ENCODE measurements at regions not wholly inside any gene's neighbourhood (a gene's known extent, or its start where the extent isn't known, plus 50 kb on each side); places are given as distances from the start of the nearest gene placed in this dataset.

DNA sequence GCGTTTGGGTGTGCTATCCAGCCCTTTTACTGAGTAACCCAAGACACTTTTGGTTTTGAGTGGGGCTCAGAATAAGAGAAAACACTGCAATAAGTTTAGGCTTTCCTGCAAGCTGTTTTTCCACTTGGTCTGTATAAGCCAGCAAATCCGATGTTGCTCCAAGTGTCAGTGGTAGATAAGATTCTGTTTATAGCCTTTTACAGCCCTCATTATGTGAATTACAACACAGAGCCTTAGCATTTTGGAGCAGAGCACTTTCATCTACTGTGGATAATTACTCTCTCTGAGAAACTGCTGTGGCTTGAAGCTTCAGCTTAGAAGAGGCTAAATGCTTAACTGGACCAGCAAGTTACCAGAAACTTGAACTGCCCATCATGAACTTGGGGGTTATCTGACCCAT lies 601.1 kb downstream of the JRKL start:
- no peak overlapping the region for H3K27ac ChIP-seq (ENCODE audit: low read depth in 1 of 2, low read length in 2 of 2)
- no peak for TF ChIP-seq HNF4A (conservative IDR thresholded peaks at IDR 0.05)
- no peak for TF ChIP-seq SP1 (IDR thresholded peaks at IDR 0.05)
- TF ChIP-seq HNF4G (IDR thresholded peaks at IDR 0.05), result no peak
- TF ChIP-seq GABPA (IDR thresholded peaks at IDR 0.05 in 1 of 2, conservative IDR thresholded peaks at IDR 0.05 in 1 of 2), result no peak
- no peak for TF ChIP-seq TAF1 (conservative IDR thresholded peaks at IDR 0.05)
- no peak for TF ChIP-seq FOXA2 (IDR thresholded peaks at IDR 0.05)
- TF ChIP-seq RAD21 (IDR thresholded peaks at IDR 0.05), result no peak
- TF ChIP-seq, protein P1, sequence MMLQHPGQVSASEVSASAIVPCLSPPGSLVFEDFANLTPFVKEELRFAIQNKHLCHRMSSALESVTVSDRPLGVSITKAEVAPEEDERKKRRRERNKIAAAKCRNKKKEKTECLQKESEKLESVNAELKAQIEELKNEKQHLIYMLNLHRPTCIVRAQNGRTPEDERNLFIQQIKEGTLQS (IDR thresholded peaks at IDR 0.05), result no peak
- TF ChIP-seq EGR1 (IDR thresholded peaks at IDR 0.05; ENCODE audit: low read depth in 2 of 2), result no peak
- no peak for TF ChIP-seq JUND (IDR thresholded peaks at IDR 0.05)
- TF ChIP-seq, protein P2, sequence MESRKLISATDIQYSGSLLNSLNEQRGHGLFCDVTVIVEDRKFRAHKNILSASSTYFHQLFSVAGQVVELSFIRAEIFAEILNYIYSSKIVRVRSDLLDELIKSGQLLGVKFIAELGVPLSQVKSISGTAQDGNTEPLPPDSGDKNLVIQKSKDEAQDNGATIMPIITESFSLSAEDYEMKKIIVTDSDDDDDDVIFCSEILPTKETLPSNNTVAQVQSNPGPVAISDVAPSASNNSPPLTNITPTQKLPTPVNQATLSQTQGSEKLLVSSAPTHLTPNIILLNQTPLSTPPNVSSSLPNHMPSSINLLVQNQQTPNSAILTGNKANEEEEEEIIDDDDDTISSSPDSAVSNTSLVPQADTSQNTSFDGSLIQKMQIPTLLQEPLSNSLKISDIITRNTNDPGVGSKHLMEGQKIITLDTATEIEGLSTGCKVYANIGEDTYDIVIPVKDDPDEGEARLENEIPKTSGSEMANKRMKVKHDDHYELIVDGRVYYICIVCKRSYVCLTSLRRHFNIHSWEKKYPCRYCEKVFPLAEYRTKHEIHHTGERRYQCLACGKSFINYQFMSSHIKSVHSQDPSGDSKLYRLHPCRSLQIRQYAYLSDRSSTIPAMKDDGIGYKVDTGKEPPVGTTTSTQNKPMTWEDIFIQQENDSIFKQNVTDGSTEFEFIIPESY (IDR thresholded peaks at IDR 0.05), result no peak
- H3K4me1 ChIP-seq (ENCODE audit: control insufficient read depth in 4 of 4, insufficient read depth in 4 of 4, low read length in 3 of 4), result no peaks in the 10 kb centered on the region
- DNase-seq (ENCODE audit: low spot score), result no peak
- no peak overlapping the region for H3K9ac ChIP-seq (ENCODE audit: low read depth in 1 of 2, low read length in 2 of 2)
- WGBS, result 33% methylated on average over 2 of the region's 2 CpGs
- H3K9me3 ChIP-seq (ENCODE audit: control insufficient read depth in 4 of 4, low read length in 3 of 4), result no peaks in the 10 kb centered on the region
- H3K27me3 ChIP-seq (ENCODE audit: control insufficient read depth in 4 of 4, insufficient read depth in 4 of 4, low read length in 3 of 4), result no peaks in the 10 kb centered on the region
- no peak overlapping the region for H3K4me3 ChIP-seq (ENCODE audit: low read depth in 1 of 3, low read length in 3 of 3)
- H3K36me3 ChIP-seq (ENCODE audit: control insufficient read depth in 4 of 4, insufficient read depth in 3 of 4, low read depth in 1 of 4, low read length in 3 of 4), result no peaks in the 10 kb centered on the region

DNA sequence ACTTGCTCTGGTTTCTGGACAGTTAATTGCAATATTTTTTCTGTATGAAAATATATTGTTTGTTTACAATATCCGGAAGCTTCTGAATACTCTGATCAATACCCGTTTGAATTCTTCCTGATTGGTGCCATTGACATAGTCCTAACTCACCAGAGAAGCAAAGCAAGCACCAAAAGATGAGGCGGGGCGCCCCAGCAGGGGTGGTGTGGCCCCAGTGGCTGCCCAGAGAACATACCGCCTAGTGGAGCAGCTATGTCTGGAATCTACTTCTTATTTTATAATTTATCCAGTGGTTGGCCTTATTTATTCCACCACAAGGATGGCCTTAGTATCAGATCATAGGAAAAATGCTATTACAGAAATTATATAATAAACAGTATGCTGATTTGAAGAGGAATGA lies 610.7 kb downstream of the JRKL start:
- Histone ChIP-seq H3K4me3 (ENCODE audit: low read depth in 1 of 3, low read length in 3 of 3) (no peak overlapping the region), H3K4me1 (ENCODE audit: control insufficient read depth in 4 of 4, insufficient read depth in 4 of 4, low read length in 3 of 4) (no peaks in the 10 kb centered on the region), H3K36me3 (ENCODE audit: control insufficient read depth in 4 of 4, insufficient read depth in 3 of 4, low read depth in 1 of 4, low read length in 3 of 4) (no peaks in the 10 kb centered on the region), H3K27ac (ENCODE audit: low read depth in 1 of 2, low read length in 2 of 2) (no peak overlapping the region), H3K9me3 (ENCODE audit: control insufficient read depth in 4 of 4, low read length in 3 of 4) (no peaks in the 10 kb centered on the region), H3K9ac (ENCODE audit: low read depth in 1 of 2, low read length in 2 of 2) (no peak overlapping the region), H3K27me3 (ENCODE audit: control insufficient read depth in 4 of 4, insufficient read depth in 4 of 4, low read length in 3 of 4) (no peaks in the 10 kb centered on the region)
- DNase-seq (ENCODE audit: low spot score), result no peak
- TF ChIP-seq HNF4G (IDR thresholded peaks at IDR 0.05) (no peak), FOXA1 (IDR thresholded peaks at IDR 0.05) (no peak), TAF1 (conservative IDR thresholded peaks at IDR 0.05) (no peak), GABPA (IDR thresholded peaks at IDR 0.05 in 1 of 2, conservative IDR thresholded peaks at IDR 0.05 in 1 of 2) (no peak), RXRA (IDR thresholded peaks at IDR 0.05) (no peak), RAD21 (IDR thresholded peaks at IDR 0.05) (no peak), EGR1 (IDR thresholded peaks at IDR 0.05; ENCODE audit: low read depth in 2 of 2) (no peak), JUND (IDR thresholded peaks at IDR 0.05) (no peak), FOXA2 (IDR thresholded peaks at IDR 0.05) (no peak), SP1 (IDR thresholded peaks at IDR 0.05) (no peak), NR2F2 (IDR thresholded peaks at IDR 0.05) (no peak)
- TF ChIP-seq, protein P3, sequence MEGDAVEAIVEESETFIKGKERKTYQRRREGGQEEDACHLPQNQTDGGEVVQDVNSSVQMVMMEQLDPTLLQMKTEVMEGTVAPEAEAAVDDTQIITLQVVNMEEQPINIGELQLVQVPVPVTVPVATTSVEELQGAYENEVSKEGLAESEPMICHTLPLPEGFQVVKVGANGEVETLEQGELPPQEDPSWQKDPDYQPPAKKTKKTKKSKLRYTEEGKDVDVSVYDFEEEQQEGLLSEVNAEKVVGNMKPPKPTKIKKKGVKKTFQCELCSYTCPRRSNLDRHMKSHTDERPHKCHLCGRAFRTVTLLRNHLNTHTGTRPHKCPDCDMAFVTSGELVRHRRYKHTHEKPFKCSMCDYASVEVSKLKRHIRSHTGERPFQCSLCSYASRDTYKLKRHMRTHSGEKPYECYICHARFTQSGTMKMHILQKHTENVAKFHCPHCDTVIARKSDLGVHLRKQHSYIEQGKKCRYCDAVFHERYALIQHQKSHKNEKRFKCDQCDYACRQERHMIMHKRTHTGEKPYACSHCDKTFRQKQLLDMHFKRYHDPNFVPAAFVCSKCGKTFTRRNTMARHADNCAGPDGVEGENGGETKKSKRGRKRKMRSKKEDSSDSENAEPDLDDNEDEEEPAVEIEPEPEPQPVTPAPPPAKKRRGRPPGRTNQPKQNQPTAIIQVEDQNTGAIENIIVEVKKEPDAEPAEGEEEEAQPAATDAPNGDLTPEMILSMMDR (IDR thresholded peaks at IDR 0.05; ENCODE audit: low read depth, low read length, missing input control), result no peak
- TF ChIP-seq, protein P4, sequence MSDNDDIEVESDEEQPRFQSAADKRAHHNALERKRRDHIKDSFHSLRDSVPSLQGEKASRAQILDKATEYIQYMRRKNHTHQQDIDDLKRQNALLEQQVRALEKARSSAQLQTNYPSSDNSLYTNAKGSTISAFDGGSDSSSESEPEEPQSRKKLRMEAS (IDR thresholded peaks at IDR 0.05), result no peak
- TF ChIP-seq, protein P1 (IDR thresholded peaks at IDR 0.05), result no peak
- TF ChIP-seq, protein P5, sequence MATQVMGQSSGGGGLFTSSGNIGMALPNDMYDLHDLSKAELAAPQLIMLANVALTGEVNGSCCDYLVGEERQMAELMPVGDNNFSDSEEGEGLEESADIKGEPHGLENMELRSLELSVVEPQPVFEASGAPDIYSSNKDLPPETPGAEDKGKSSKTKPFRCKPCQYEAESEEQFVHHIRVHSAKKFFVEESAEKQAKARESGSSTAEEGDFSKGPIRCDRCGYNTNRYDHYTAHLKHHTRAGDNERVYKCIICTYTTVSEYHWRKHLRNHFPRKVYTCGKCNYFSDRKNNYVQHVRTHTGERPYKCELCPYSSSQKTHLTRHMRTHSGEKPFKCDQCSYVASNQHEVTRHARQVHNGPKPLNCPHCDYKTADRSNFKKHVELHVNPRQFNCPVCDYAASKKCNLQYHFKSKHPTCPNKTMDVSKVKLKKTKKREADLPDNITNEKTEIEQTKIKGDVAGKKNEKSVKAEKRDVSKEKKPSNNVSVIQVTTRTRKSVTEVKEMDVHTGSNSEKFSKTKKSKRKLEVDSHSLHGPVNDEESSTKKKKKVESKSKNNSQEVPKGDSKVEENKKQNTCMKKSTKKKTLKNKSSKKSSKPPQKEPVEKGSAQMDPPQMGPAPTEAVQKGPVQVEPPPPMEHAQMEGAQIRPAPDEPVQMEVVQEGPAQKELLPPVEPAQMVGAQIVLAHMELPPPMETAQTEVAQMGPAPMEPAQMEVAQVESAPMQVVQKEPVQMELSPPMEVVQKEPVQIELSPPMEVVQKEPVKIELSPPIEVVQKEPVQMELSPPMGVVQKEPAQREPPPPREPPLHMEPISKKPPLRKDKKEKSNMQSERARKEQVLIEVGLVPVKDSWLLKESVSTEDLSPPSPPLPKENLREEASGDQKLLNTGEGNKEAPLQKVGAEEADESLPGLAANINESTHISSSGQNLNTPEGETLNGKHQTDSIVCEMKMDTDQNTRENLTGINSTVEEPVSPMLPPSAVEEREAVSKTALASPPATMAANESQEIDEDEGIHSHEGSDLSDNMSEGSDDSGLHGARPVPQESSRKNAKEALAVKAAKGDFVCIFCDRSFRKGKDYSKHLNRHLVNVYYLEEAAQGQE (IDR thresholded peaks at IDR 0.05), result no peak
- TF ChIP-seq, protein P2 (IDR thresholded peaks at IDR 0.05), result no peak
- 80% methylated on average over 5 of the region's 5 CpGs for WGBS
